ENCODE measurements at regions not wholly inside any gene's neighbourhood (a gene's known extent, or its start where the extent isn't known, plus 50 kb on each side); places are given as distances from the start of the nearest gene placed in this dataset.
A peak's percentile ranks its signal among the peaks of the same experiment; 100 is the strongest.

GRCh38 chr4:181549576-181550188, 693.5 kb upstream of the TENM3 start:
- no peak for DNase-seq (ENCODE audit: low spot score)

GRCh38 chr4:181550381-181550780, 692.8 kb upstream of the TENM3 start:
- no peak for DNase-seq (ENCODE audit: low spot score)

GRCh38 chr4:181559637-181560036, 683.6 kb upstream of the TENM3 start:
- no peak for DNase-seq (ENCODE audit: low spot score)

- DNase-seq (ENCODE audit: low spot score) = no peak
Measured at GRCh38 chr4:181562399-181562798, 680.8 kb upstream of the TENM3 start.

GRCh38 chr4:181564625-181565024, 678.6 kb upstream of the TENM3 start:
- no peak for DNase-seq (ENCODE audit: low spot score)

- DNase-seq (ENCODE audit: low spot score) = no peak
Measured at GRCh38 chr4:181566490-181566889, 676.7 kb upstream of the TENM3 start.

- peak; percentile 65 for DNase-seq (ENCODE audit: low spot score)
Measured at GRCh38 chr4:181569553-181569952, 673.6 kb upstream of the TENM3 start.

- no peak for DNase-seq (ENCODE audit: low spot score)
Measured at GRCh38 chr4:181578911-181579310, 664.3 kb upstream of the TENM3 start.

- DNase-seq (ENCODE audit: low spot score) = no peak
Measured at GRCh38 chr4:181579486-181579885, 663.7 kb upstream of the TENM3 start.

- no peak for DNase-seq (ENCODE audit: low spot score)
Measured at GRCh38 chr4:181581983-181582382, 661.2 kb upstream of the TENM3 start.

- peak; percentile 47 for DNase-seq (ENCODE audit: low spot score)
Measured at GRCh38 chr4:181582595-181582994, 660.6 kb upstream of the TENM3 start.

GRCh38 chr4:181588733-181589302, 654.4 kb upstream of the TENM3 start:
- no peak for DNase-seq (ENCODE audit: low spot score)

GRCh38 chr4:181592221-181592745, 650.9 kb upstream of the TENM3 start:
- DNase-seq (ENCODE audit: low spot score) = peak; percentile 33

GRCh38 chr4:181593703-181594102, 649.5 kb upstream of the TENM3 start:
- DNase-seq (ENCODE audit: low spot score) = no peak

GRCh38 chr4:181594188-181594587, 649.0 kb upstream of the TENM3 start:
- no peak for DNase-seq (ENCODE audit: low spot score)

GRCh38 chr4:181595716-181596115, 647.5 kb upstream of the TENM3 start:
- no peak for DNase-seq (ENCODE audit: low spot score)

GRCh38 chr4:181597766-181598165, 645.4 kb upstream of the TENM3 start:
- no peak for DNase-seq (ENCODE audit: low spot score)

- no peak for DNase-seq (ENCODE audit: low spot score)
Measured at GRCh38 chr4:181599134-181599533, 644.1 kb upstream of the TENM3 start.

GRCh38 chr4:181601103-181601502, 642.1 kb upstream of the TENM3 start:
- no peak for DNase-seq (ENCODE audit: low spot score)

GRCh38 chr4:181604546-181604945, 638.7 kb upstream of the TENM3 start:
- no peak for DNase-seq (ENCODE audit: low spot score)

GRCh38 chr4:181606300-181606699, 636.9 kb upstream of the TENM3 start:
- no peak for DNase-seq (ENCODE audit: low spot score)

GRCh38 chr4:181608181-181608580, 635.0 kb upstream of the TENM3 start:
- no peak for DNase-seq (ENCODE audit: low spot score)

- no peak for DNase-seq (ENCODE audit: low spot score)
Measured at GRCh38 chr4:181611033-181611711, 632.0 kb upstream of the TENM3 start.
